ENCODE measurements at regions not wholly inside any gene's neighbourhood (a gene's known extent, or its start where the extent isn't known, plus 50 kb on each side); places are given as distances from the start of the nearest gene placed in this dataset.

- no peaks in the 10 kb centered on the region for H3F3A ChIP-seq (ENCODE audit: insufficient read depth, low read length)
- no peak overlapping the region for H3K27ac ChIP-seq (ENCODE audit: low read length)
- no peaks in the 10 kb centered on the region for H3K4me1 ChIP-seq (ENCODE audit: low read length)
- H4K20me1 ChIP-seq (ENCODE audit: insufficient read depth, low read length) = no peaks in the 10 kb centered on the region
- H3K9me3 ChIP-seq (replicated peaks; ENCODE audit: insufficient read depth, low read length) = no peaks in the 10 kb centered on the region
- H2AFZ ChIP-seq (ENCODE audit: low read length) = no peak overlapping the region
- no peak for DNase-seq
- no peaks in the 10 kb centered on the region for H3K79me2 ChIP-seq (ENCODE audit: low read length)
- no peaks in the 10 kb centered on the region for H3K36me3 ChIP-seq (replicated peaks; ENCODE audit: insufficient read depth, low read length)
- no peaks in the 10 kb centered on the region for H3K9me2 ChIP-seq (replicated peaks; ENCODE audit: insufficient read depth, low read length)
- H3K27me3 ChIP-seq (replicated peaks; ENCODE audit: insufficient read depth, low read length) = no peaks in the 10 kb centered on the region
- H3K4me2 ChIP-seq (ENCODE audit: low read depth, low read length) = no peak overlapping the region
- no peak overlapping the region for H3K9ac ChIP-seq (ENCODE audit: low read length)
- no peak overlapping the region for H3K4me3 ChIP-seq (ENCODE audit: low read length)
- TF ChIP-seq EZH2 (optimal IDR thresholded peaks at IDR 0.05; ENCODE audit: low read depth, low read length) = no peak
- no peak for TF ChIP-seq CTCF (IDR thresholded peaks at IDR 0.05; ENCODE audit: low read length)
- no peak for TF ChIP-seq EZH2phosphoT487 (IDR thresholded peaks at IDR 0.05; ENCODE audit: low read length)
These were observed 143.4 kb downstream of the TMEM17 start for GRCh38 chr2:62362561-62362960.

- Histone ChIP-seq H3K36me3 (replicated peaks; ENCODE audit: insufficient read depth, low read length) (no peaks in the 10 kb centered on the region), H3F3A (ENCODE audit: insufficient read depth, low read length) (no peaks in the 10 kb centered on the region), H3K9me3 (replicated peaks; ENCODE audit: insufficient read depth, low read length) (no peaks in the 10 kb centered on the region), H3K9me2 (replicated peaks; ENCODE audit: insufficient read depth, low read length) (no peaks in the 10 kb centered on the region), H3K9ac (ENCODE audit: low read length) (no peak overlapping the region), H3K79me2 (ENCODE audit: low read length) (no peaks in the 10 kb centered on the region), H2AFZ (ENCODE audit: low read length) (no peak overlapping the region), H3K4me1 (ENCODE audit: low read length) (no peaks in the 10 kb centered on the region), H3K27ac (ENCODE audit: low read length) (no peak overlapping the region), H3K4me2 (ENCODE audit: low read depth, low read length) (no peak overlapping the region), H3K27me3 (replicated peaks; ENCODE audit: insufficient read depth, low read length) (no peaks in the 10 kb centered on the region), H3K4me3 (ENCODE audit: low read length) (no peak overlapping the region), H4K20me1 (ENCODE audit: insufficient read depth, low read length) (no peaks in the 10 kb centered on the region)
- DNase-seq = no peak
- TF ChIP-seq CTCF (IDR thresholded peaks at IDR 0.05; ENCODE audit: low read length) (no peak), EZH2phosphoT487 (IDR thresholded peaks at IDR 0.05; ENCODE audit: low read length) (no peak), EZH2 (optimal IDR thresholded peaks at IDR 0.05; ENCODE audit: low read depth, low read length) (no peak)
These were observed 144.0 kb downstream of the TMEM17 start for GRCh38 chr2:62361964-62362363.

- Histone ChIP-seq H3K9me2 (replicated peaks; ENCODE audit: insufficient read depth, low read length) (no peaks in the 10 kb centered on the region), H3K36me3 (replicated peaks; ENCODE audit: insufficient read depth, low read length) (no peaks in the 10 kb centered on the region), H3K79me2 (ENCODE audit: low read length) (no peaks in the 10 kb centered on the region), H3K4me1 (ENCODE audit: low read length) (no peaks in the 10 kb centered on the region), H3K9ac (ENCODE audit: low read length) (no peak overlapping the region), H3K27me3 (replicated peaks; ENCODE audit: insufficient read depth, low read length) (no peaks in the 10 kb centered on the region), H3K9me3 (replicated peaks; ENCODE audit: insufficient read depth, low read length) (no peaks in the 10 kb centered on the region), H3K4me3 (ENCODE audit: low read length) (no peak overlapping the region), H3K4me2 (ENCODE audit: low read depth, low read length) (no peak overlapping the region), H4K20me1 (ENCODE audit: insufficient read depth, low read length) (no peaks in the 10 kb centered on the region), H2AFZ (ENCODE audit: low read length) (no peak overlapping the region), H3K27ac (ENCODE audit: low read length) (no peak overlapping the region), H3F3A (ENCODE audit: insufficient read depth, low read length) (no peaks in the 10 kb centered on the region)
- TF ChIP-seq CTCF (IDR thresholded peaks at IDR 0.05; ENCODE audit: low read length) (no peak), EZH2 (optimal IDR thresholded peaks at IDR 0.05; ENCODE audit: low read depth, low read length) (no peak), EZH2phosphoT487 (IDR thresholded peaks at IDR 0.05; ENCODE audit: low read length) (no peak)
- DNase-seq = no peak
These were observed 151.0 kb downstream of the TMEM17 start for GRCh38 chr2:62354771-62355561.

All from MM.1S (cell line).